LNCaP clone FGC (cell line): ENCODE measurements at regions not wholly inside any gene's neighbourhood (a gene's known extent, or its start where the extent isn't known, plus 50 kb on each side); places are given as distances from the start of the nearest gene placed in this dataset.

ENCODE experiments used
- DNase-seq: peaks from one replicate; pipeline ENCODE4 v3.0.0-alpha.2; 2011; ENCODE audit warnings: low read depth
- H3K4me3 ChIP-seq: 2 replicates; pipeline ENCODE4 v1.5.1; 2011; ENCODE audit warnings: mild to moderate bottlenecking, low read depth, low read length, control low read depth
- CTCF ChIP-seq: IDR thresholded peaks from 2 replicates; pipeline ENCODE4 v1.5.1; 2012; ENCODE audit warnings: mild to moderate bottlenecking; ENCODE audit not compliant: control insufficient read depth, insufficient read depth; ENCODE audit errors: extremely low read depth

- no peak for TF ChIP-seq CTCF
- DNase-seq: no peak
- H3K4me3 ChIP-seq: no peak overlapping the region
These were observed 183.9 kb upstream of the PPP1R26 start for GRCh38 chr9:135295551-135296300.

- no peak for TF ChIP-seq CTCF
- DNase-seq: no peak
- H3K4me3 ChIP-seq: no peak overlapping the region
These were observed 182.7 kb upstream of the PPP1R26 start for GRCh38 chr9:135296735-135297455.

GRCh38 chr9:135297456-135298075, 182.0 kb upstream of the PPP1R26 start:
- no peak for DNase-seq
- no peak for TF ChIP-seq CTCF
- H3K4me3 ChIP-seq: no peak overlapping the region

- H3K4me3 ChIP-seq: no peak overlapping the region
- DNase-seq: no peak
- no peak for TF ChIP-seq CTCF
These were observed 180.4 kb upstream of the PPP1R26 start for GRCh38 chr9:135299239-135299590.

- no peak for DNase-seq
- no peak for TF ChIP-seq CTCF
- no peak overlapping the region for H3K4me3 ChIP-seq
These were observed 179.8 kb upstream of the PPP1R26 start for GRCh38 chr9:135299651-135300345.

GRCh38 chr9:135300346-135301141, 179.0 kb upstream of the PPP1R26 start:
- no peak for DNase-seq
- TF ChIP-seq CTCF: no peak
- H3K4me3 ChIP-seq: no peak overlapping the region
